ENCODE measurements at regions not wholly inside any gene's neighbourhood (a gene's known extent, or its start where the extent isn't known, plus 50 kb on each side); places are given as distances from the start of the nearest gene placed in this dataset.

DNA sequence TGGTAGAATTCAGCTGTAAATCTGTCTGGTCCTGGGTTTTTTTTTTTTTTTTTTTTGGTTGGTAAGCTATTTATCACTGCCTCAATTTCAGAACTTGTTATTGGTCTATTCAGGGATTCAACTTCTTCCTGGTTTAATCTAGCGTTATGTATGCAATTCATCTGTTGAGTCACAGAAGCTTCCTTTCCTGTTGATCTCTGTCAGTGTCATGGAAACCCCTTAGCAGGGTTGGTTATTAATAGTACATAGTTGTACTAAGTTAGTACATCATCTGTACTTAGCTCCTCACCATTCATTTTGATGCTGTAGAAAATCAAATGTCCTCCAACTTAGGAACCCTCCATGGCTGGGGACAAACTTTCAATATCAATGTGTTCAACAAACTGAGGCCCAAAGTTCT lies 51.0 kb upstream of the BARHL2 start:
- Histone ChIP-seq H3K27ac (ENCODE audit: low read depth, low read length) (no peak overlapping the region), H3K27me3 (ENCODE audit: control insufficient read depth, insufficient read depth, low read length) (no peaks in the 10 kb centered on the region), H3K4me3 (ENCODE audit: low read depth, low read length) (no peak overlapping the region), H3K9me3 (ENCODE audit: control insufficient read depth, insufficient read depth, low read length) (no peaks in the 10 kb centered on the region)
- DNase-seq (ENCODE audit: low read depth, low spot score): no peak
- POLR2A ChIA-PET: no interaction called here
- CTCF ChIA-PET: interaction anchor here (1.5 kb wide), 1 partner anchor 47 kb away, joined by 5 read pairs; no protein-coding TSS in a partner anchor
- TF ChIP-seq, protein P1, sequence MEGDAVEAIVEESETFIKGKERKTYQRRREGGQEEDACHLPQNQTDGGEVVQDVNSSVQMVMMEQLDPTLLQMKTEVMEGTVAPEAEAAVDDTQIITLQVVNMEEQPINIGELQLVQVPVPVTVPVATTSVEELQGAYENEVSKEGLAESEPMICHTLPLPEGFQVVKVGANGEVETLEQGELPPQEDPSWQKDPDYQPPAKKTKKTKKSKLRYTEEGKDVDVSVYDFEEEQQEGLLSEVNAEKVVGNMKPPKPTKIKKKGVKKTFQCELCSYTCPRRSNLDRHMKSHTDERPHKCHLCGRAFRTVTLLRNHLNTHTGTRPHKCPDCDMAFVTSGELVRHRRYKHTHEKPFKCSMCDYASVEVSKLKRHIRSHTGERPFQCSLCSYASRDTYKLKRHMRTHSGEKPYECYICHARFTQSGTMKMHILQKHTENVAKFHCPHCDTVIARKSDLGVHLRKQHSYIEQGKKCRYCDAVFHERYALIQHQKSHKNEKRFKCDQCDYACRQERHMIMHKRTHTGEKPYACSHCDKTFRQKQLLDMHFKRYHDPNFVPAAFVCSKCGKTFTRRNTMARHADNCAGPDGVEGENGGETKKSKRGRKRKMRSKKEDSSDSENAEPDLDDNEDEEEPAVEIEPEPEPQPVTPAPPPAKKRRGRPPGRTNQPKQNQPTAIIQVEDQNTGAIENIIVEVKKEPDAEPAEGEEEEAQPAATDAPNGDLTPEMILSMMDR (IDR thresholded peaks at IDR 0.05; ENCODE audit: low read depth, low read length): no peak

All from AG04450 (cell line).